HEK293 (cell line): ENCODE measurements at regions not wholly inside any gene's neighbourhood (a gene's known extent, or its start where the extent isn't known, plus 50 kb on each side); places are given as distances from the start of the nearest gene placed in this dataset.

Experiments
- CTCF ChIA-PET: fragments of 350-600 bp; formaldehyde crosslinking; extraction: SDS; loops from one replicate; lab custom pipeline; 2021; ENCODE audit warnings: antibody characterized with exemption; lab: Yijun Ruan, JAX
- POLR2A ChIA-PET: fragments of 300-600 bp; formaldehyde crosslinking; extraction: SDS; loops from one replicate; lab custom pipeline; 2020; ENCODE audit warnings: antibody characterized with exemption, inconsistent platforms; lab: Yijun Ruan, JAX
- H3K27ac ChIP-seq: fragments of 200-500 bp; sonication (Bioruptor generic); 2 replicates; pipeline ENCODE4 v1.5.1; 2014; ENCODE audit warnings: low read depth, low read length, control low read depth, inconsistent platforms; ENCODE audit errors: extremely low read depth
- H3K36me3 ChIP-seq, 2 experiments: fragments of 200-500 bp in 1 of 2; sonication (Bioruptor generic) in 1 of 2; 1 replicate in 1 of 2; 2 replicates in 1 of 2; pipeline ENCODE4 v1.5.1; 2014 to 2017; ENCODE audit warnings: inconsistent platforms in 2 of 2, low read length in 2 of 2; ENCODE audit not compliant: control insufficient read depth in 2 of 2, insufficient read depth in 1 of 2
- H3K4me1 ChIP-seq: fragments of 200-500 bp; sonication (Bioruptor generic); 2 replicates; pipeline ENCODE4 v1.5.1; 2014; ENCODE audit warnings: mild to moderate bottlenecking, low read length, inconsistent platforms; ENCODE audit not compliant: control insufficient read depth, insufficient read depth
- H3K4me3 ChIP-seq: 2 replicates; pipeline ENCODE4 v1.5.1; 2011; ENCODE audit warnings: low read depth, mild to moderate bottlenecking, control low read depth, low read length, moderate library complexity
- H3K9me3 ChIP-seq: fragments of 200-500 bp; sonication (Bioruptor generic); 2 replicates; pipeline ENCODE4 v1.5.1; 2014; ENCODE audit warnings: low read depth, low read length, inconsistent platforms; ENCODE audit not compliant: control insufficient read depth, insufficient read depth
- BCL11A ChIP-seq: fragments of 450-650 bp; formaldehyde crosslinking; IDR thresholded peaks from 2 replicates; pipeline ENCODE4 v1.5.1; 2016; ENCODE audit warnings: low read depth, missing biosample characterization, missing genetic modification characterization
- FEZF1 ChIP-seq: fragments of 450-650 bp; formaldehyde crosslinking; IDR thresholded peaks from 2 replicates; pipeline ENCODE4 v1.5.1; 2016; ENCODE audit warnings: missing biosample characterization, missing genetic modification characterization
- HOXD13 ChIP-seq: sonication (generic); formaldehyde crosslinking; IDR thresholded peaks from 2 replicates; pipeline ENCODE4 v1.8.0; 2022; ENCODE audit warnings: missing genetic modification reagents, borderline replicate concordance
- OSR2 ChIP-seq: fragments of 450-650 bp; formaldehyde crosslinking; IDR thresholded peaks from 2 replicates; pipeline ENCODE4 v1.5.1; 2016; ENCODE audit warnings: missing biosample characterization, missing genetic modification characterization
- PRDM6 ChIP-seq: fragments of 450-650 bp; formaldehyde crosslinking; IDR thresholded peaks from 2 replicates; pipeline ENCODE4 v1.5.1; 2017; ENCODE audit warnings: missing biosample characterization, missing genetic modification characterization
- SP7 ChIP-seq: fragments of 450-650 bp; formaldehyde crosslinking; IDR thresholded peaks from 2 replicates; pipeline ENCODE4 v1.5.1; 2016; ENCODE audit warnings: missing biosample characterization, missing genetic modification characterization
- WT1 ChIP-seq: fragments of 450-650 bp; formaldehyde crosslinking; IDR thresholded peaks from 2 replicates; pipeline ENCODE4 v1.5.1; 2016; ENCODE audit warnings: missing biosample characterization, missing genetic modification characterization
- YY2 ChIP-seq: fragments of 450-650 bp; formaldehyde crosslinking; IDR thresholded peaks from 2 replicates; pipeline ENCODE4 v1.5.1; 2016; ENCODE audit warnings: missing biosample characterization, missing genetic modification characterization
- ZEB2 ChIP-seq: fragments of 450-650 bp; formaldehyde crosslinking; IDR thresholded peaks from 2 replicates; pipeline ENCODE4 v1.5.1; 2016; ENCODE audit warnings: missing biosample characterization, missing genetic modification characterization
- ZFP3 ChIP-seq: fragments of 450-650 bp; formaldehyde crosslinking; IDR thresholded peaks from 2 replicates; pipeline ENCODE4 v1.5.1; 2016; ENCODE audit warnings: low read depth, missing biosample characterization, missing genetic modification characterization
- ZFP37 ChIP-seq: fragments of 450-650 bp; formaldehyde crosslinking; IDR thresholded peaks from 2 replicates; pipeline ENCODE4 v1.5.1; 2016; ENCODE audit warnings: missing biosample characterization, missing genetic modification characterization
- ZNF140 ChIP-seq: fragments of 450-650 bp; formaldehyde crosslinking; IDR thresholded peaks from 2 replicates; pipeline ENCODE4 v1.5.1; 2016; ENCODE audit warnings: missing biosample characterization, missing genetic modification characterization
- ZNF16 ChIP-seq: fragments of 450-650 bp; formaldehyde crosslinking; IDR thresholded peaks from 2 replicates; pipeline ENCODE4 v1.5.1; 2016; ENCODE audit warnings: low read depth, missing biosample characterization, missing genetic modification characterization
- ZNF175 ChIP-seq: fragments of 450-650 bp; formaldehyde crosslinking; IDR thresholded peaks from 2 replicates; pipeline ENCODE4 v1.5.1; 2016; ENCODE audit warnings: missing biosample characterization, missing genetic modification characterization
- ZNF184 ChIP-seq: fragments of 450-650 bp; IDR thresholded peaks from 2 replicates; pipeline ENCODE4 v1.5.1; 2018; ENCODE audit warnings: missing biosample characterization, mild to moderate bottlenecking, missing genetic modification characterization
- ZNF335 ChIP-seq: fragments of 450-650 bp; formaldehyde crosslinking; conservative IDR thresholded peaks from 2 replicates; pipeline ENCODE4 v1.5.1; 2016; ENCODE audit warnings: missing biosample characterization, missing genetic modification characterization
- ZNF473 ChIP-seq: fragments of 450-650 bp; formaldehyde crosslinking; IDR thresholded peaks from 2 replicates; pipeline ENCODE4 v1.5.1; 2017; ENCODE audit warnings: missing biosample characterization, missing genetic modification characterization
- ZNF548 ChIP-seq: fragments of 450-650 bp; formaldehyde crosslinking; IDR thresholded peaks from 2 replicates; pipeline ENCODE4 v1.5.1; 2016; ENCODE audit warnings: missing biosample characterization, missing genetic modification characterization
- ZNF629 ChIP-seq: fragments of 450-650 bp; formaldehyde crosslinking; IDR thresholded peaks from 2 replicates; pipeline ENCODE4 v1.5.1; 2017; ENCODE audit warnings: missing biosample characterization, missing genetic modification characterization
- ZNF664 ChIP-seq: fragments of 450-650 bp; formaldehyde crosslinking; IDR thresholded peaks from 2 replicates; pipeline ENCODE4 v1.5.1; 2016; ENCODE audit warnings: missing biosample characterization, missing genetic modification characterization
- ZNF704 ChIP-seq: fragments of 450-650 bp; formaldehyde crosslinking; IDR thresholded peaks from 2 replicates; pipeline ENCODE4 v1.5.1; 2016; ENCODE audit warnings: missing biosample characterization, missing genetic modification characterization
- ZNF830 ChIP-seq: fragments of 450-650 bp; IDR thresholded peaks from 2 replicates; pipeline ENCODE4 v1.5.0; 2018; ENCODE audit warnings: missing biosample characterization, missing genetic modification characterization, low read depth, mild to moderate bottlenecking, moderate library complexity
- ZXDB ChIP-seq: fragments of 450-650 bp; formaldehyde crosslinking; IDR thresholded peaks from 2 replicates; pipeline ENCODE4 v1.5.1; 2016; ENCODE audit warnings: missing biosample characterization, missing genetic modification characterization
- TF ChIP-seq, protein P1 (sequence below): fragments of 450-650 bp; formaldehyde crosslinking; IDR thresholded peaks from 2 replicates; pipeline ENCODE4 v1.5.1; 2016; ENCODE audit warnings: missing biosample characterization, missing genetic modification characterization
- TF ChIP-seq, protein P2 (sequence below): fragments of 450-650 bp; formaldehyde crosslinking; IDR thresholded peaks from 2 replicates; pipeline ENCODE4 v1.5.1; 2016; ENCODE audit warnings: missing biosample characterization, missing genetic modification characterization
- TF ChIP-seq, protein P3 (sequence below): fragments of 450-650 bp; formaldehyde crosslinking; IDR thresholded peaks from 2 replicates; pipeline ENCODE4 v1.5.1; 2016; ENCODE audit warnings: missing biosample characterization, missing genetic modification characterization

- ChIA-PET POLR2A (no interaction called here), CTCF (no interaction called here)
- H3K36me3 ChIP-seq, result no peaks in the 10 kb centered on the region
- H3K27ac ChIP-seq, result no peak overlapping the region
- H3K9me3 ChIP-seq, result no peaks in the 10 kb centered on the region
- 0 out of 2 replicates have a peak, but pooled peaks have one; percentile 27 for TF ChIP-seq WT1 (tag by site-specific recombination)
- peak; percentile 41; the same call in 1 of the 2 replicates for TF ChIP-seq OSR2
- TF ChIP-seq HOXD13 (CRISPR knock-in tag), result no peak
- no peak for TF ChIP-seq ZNF184
- TF ChIP-seq PRDM6 (tag by site-specific recombination), result peak; percentile 49
- TF ChIP-seq ZFP3 (tag by site-specific recombination), result no peak
- TF ChIP-seq ZNF16 (tag by site-specific recombination), result no peak
- TF ChIP-seq SP7 (tag by site-specific recombination), result peak; percentile 61
- TF ChIP-seq ZNF140, result no peak
- no peak for TF ChIP-seq ZNF830 (tag by site-specific recombination)
- TF ChIP-seq, protein P1, sequence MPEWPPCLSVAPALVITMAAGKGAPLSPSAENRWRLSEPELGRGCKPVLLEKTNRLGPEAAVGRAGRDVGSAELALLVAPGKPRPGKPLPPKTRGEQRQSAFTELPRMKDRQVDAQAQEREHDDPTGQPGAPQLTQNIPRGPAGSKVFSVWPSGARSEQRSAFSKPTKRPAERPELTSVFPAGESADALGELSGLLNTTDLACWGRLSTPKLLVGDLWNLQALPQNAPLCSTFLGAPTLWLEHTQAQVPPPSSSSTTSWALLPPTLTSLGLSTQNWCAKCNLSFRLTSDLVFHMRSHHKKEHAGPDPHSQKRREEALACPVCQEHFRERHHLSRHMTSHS (tag by site-specific recombination), result no peak
- peak; percentile 93 for TF ChIP-seq FEZF1
- no peak overlapping the region for H3K4me3 ChIP-seq
- H3K4me1 ChIP-seq, result no peaks in the 10 kb centered on the region
Measured at GRCh38 chr4:41413670-41414411, 124.1 kb upstream of the LIMCH1 start.

DNA sequence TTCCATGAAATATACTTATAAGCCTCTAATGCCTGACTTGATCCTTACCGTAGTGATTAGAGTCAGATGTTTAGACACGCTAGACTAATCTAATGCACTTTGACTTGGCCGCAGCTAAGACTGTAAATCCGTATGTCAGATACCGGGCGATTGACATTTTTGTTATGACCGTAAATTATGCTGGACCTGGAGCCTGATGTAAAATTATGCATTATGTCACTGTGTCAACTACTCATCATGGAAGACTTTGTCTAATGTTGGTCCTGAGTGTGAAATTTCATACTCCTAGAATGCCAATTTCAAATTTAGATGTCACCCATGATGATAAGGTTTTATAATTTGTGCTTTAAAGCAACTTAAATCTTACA, 123.6 kb upstream of the LIMCH1 start:
- H3K4me3 ChIP-seq, result no peak overlapping the region
- no peaks in the 10 kb centered on the region for H3K36me3 ChIP-seq
- no peaks in the 10 kb centered on the region for H3K4me1 ChIP-seq
- H3K27ac ChIP-seq, result no peak overlapping the region
- CTCF ChIA-PET, result no interaction called here
- no peaks in the 10 kb centered on the region for H3K9me3 ChIP-seq
- POLR2A ChIA-PET, result no interaction called here
- TF ChIP-seq ZNF335 (tag by site-specific recombination) (peak; percentile 29; the same call in 1 of the 2 replicates), ZNF548 (tag by site-specific recombination) (no peak), ZNF629 (0 out of 2 replicates have a peak, but pooled peaks have one; percentile 41), ZNF664 (no peak), WT1 (tag by site-specific recombination) (peak; percentile 25; the same call in 1 of the 2 replicates), BCL11A (tag by site-specific recombination) (no peak), ZXDB (tag by site-specific recombination) (peak; percentile 26; the same call in 1 of the 2 replicates), FEZF1 (peak; percentile 41; the same call in 1 of the 2 replicates), SP7 (tag by site-specific recombination) (0 out of 2 replicates have a peak, but pooled peaks have one; percentile 57), ZNF473 (no peak), PRDM6 (tag by site-specific recombination) (peak; percentile 66), ZNF704 (tag by site-specific recombination) (no peak), ZEB2 (tag by site-specific recombination) (peak; percentile 52; the same call in 1 of the 2 replicates), ZFP37 (tag by site-specific recombination) (no peak), ZNF175 (tag by site-specific recombination) (no peak), YY2 (tag by site-specific recombination) (no peak)
- TF ChIP-seq, protein P2, sequence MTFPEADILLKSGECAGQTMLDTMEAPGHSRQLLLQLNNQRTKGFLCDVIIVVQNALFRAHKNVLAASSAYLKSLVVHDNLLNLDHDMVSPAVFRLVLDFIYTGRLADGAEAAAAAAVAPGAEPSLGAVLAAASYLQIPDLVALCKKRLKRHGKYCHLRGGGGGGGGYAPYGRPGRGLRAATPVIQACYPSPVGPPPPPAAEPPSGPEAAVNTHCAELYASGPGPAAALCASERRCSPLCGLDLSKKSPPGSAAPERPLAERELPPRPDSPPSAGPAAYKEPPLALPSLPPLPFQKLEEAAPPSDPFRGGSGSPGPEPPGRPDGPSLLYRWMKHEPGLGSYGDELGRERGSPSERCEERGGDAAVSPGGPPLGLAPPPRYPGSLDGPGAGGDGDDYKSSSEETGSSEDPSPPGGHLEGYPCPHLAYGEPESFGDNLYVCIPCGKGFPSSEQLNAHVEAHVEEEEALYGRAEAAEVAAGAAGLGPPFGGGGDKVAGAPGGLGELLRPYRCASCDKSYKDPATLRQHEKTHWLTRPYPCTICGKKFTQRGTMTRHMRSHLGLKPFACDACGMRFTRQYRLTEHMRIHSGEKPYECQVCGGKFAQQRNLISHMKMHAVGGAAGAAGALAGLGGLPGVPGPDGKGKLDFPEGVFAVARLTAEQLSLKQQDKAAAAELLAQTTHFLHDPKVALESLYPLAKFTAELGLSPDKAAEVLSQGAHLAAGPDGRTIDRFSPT, result 0 out of 2 replicates have a peak, but pooled peaks have one; percentile 34
- TF ChIP-seq, protein P3, sequence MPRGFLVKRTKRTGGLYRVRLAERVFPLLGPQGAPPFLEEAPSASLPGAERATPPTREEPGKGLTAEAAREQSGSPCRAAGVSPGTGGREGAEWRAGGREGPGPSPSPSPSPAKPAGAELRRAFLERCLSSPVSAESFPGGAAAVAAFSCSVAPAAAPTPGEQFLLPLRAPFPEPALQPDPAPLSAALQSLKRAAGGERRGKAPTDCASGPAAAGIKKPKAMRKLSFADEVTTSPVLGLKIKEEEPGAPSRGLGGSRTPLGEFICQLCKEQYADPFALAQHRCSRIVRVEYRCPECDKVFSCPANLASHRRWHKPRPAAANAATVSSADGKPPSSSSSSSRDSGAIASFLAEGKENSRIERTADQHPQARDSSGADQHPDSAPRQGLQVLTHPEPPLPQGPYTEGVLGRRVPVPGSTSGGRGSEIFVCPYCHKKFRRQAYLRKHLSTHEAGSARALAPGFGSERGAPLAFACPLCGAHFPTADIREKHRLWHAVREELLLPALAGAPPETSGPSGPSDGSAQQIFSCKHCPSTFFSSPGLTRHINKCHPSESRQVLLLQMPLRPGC (tag by site-specific recombination), result 0 out of 2 replicates have a peak, but pooled peaks have one; percentile 23
